Loucy (cell line): ENCODE measurements at regions not wholly inside any gene's neighbourhood (a gene's known extent, or its start where the extent isn't known, plus 50 kb on each side); places are given as distances from the start of the nearest gene placed in this dataset.

Experiments
- H2AFZ ChIP-seq: fragments of 200-600 bp; sonication (generic); 2 replicates; pipeline ENCODE4 v1.6.0; 2016; ENCODE audit warnings: antibody characterized with exemption, mild to moderate bottlenecking, low read length, moderate library complexity
- H3F3A ChIP-seq: fragments of 200-600 bp; 2 replicates; pipeline ENCODE4 v1.6.0; 2016; ENCODE audit warnings: antibody characterized with exemption, low read depth, mild to moderate bottlenecking
- H3K27me3 ChIP-seq: fragments of 200-600 bp; sonication (generic); 2 replicates; pipeline ENCODE4 v1.6.1; 2014; ENCODE audit warnings: low read length, mild to moderate bottlenecking; ENCODE audit not compliant: insufficient read depth, poor library complexity, severe bottlenecking
- H3K36me3 ChIP-seq: fragments of 200-600 bp; sonication (generic); 2 replicates; pipeline ENCODE4 v1.6.1; 2016; ENCODE audit warnings: low read length; ENCODE audit not compliant: insufficient read depth
- H3K4me1 ChIP-seq: fragments of 200-600 bp; sonication (generic); 2 replicates; pipeline ENCODE4 v1.5.1; 2014; ENCODE audit warnings: low read length, mild to moderate bottlenecking; ENCODE audit not compliant: insufficient read depth, poor library complexity, severe bottlenecking
- H3K4me2 ChIP-seq: fragments of 200-600 bp; sonication (generic); 2 replicates; pipeline ENCODE4 v1.6.0; 2014; ENCODE audit warnings: antibody characterized with exemption, low read length, low read depth, mild to moderate bottlenecking; ENCODE audit not compliant: poor library complexity, severe bottlenecking
- H3K4me3 ChIP-seq: fragments of 200-600 bp; sonication (generic); 2 replicates; pipeline ENCODE4 v1.5.1; 2014; ENCODE audit warnings: low read length, mild to moderate bottlenecking, mixed read lengths; ENCODE audit not compliant: poor library complexity, severe bottlenecking
- H3K79me2 ChIP-seq: fragments of 200-600 bp; sonication (generic); 2 replicates; pipeline ENCODE4 v1.6.1; 2014; ENCODE audit warnings: low read length; ENCODE audit not compliant: insufficient read depth
- H3K9ac ChIP-seq: fragments of 200-600 bp; sonication (generic); 2 replicates; pipeline ENCODE4 v1.6.0; 2014; ENCODE audit warnings: mild to moderate bottlenecking, low read depth, low read length, moderate library complexity; ENCODE audit not compliant: poor library complexity, severe bottlenecking
- H3K9me2 ChIP-seq: fragments of 200-600 bp; sonication (generic); replicated peaks from 2 replicates; pipeline ENCODE4 v1.6.1; 2016; ENCODE audit warnings: low read depth, low read length, mixed read lengths
- H3K9me3 ChIP-seq: fragments of 200-600 bp; sonication (generic); 2 replicates; pipeline ENCODE4 v1.6.1; 2014; ENCODE audit warnings: mild to moderate bottlenecking, antibody characterized with exemption, low read length, low read depth; ENCODE audit not compliant: insufficient read depth
- H4K20me1 ChIP-seq: fragments of 200-600 bp; sonication (generic); 2 replicates; pipeline ENCODE4 v1.6.0; 2014; ENCODE audit warnings: antibody characterized with exemption, low read length, mild to moderate bottlenecking; ENCODE audit not compliant: insufficient read depth, poor library complexity, severe bottlenecking
- EZH2phosphoT487 ChIP-seq: fragments of 200-600 bp; IDR thresholded peaks from 2 replicates; pipeline ENCODE4 v1.6.1; 2018; ENCODE audit warnings: antibody characterized with exemption, mild to moderate bottlenecking, moderate library complexity, borderline replicate concordance
- TF ChIP-seq, protein P1 (sequence below): fragments of 200-600 bp; sonication (generic); conservative IDR thresholded peaks from 2 replicates; pipeline ENCODE4 v1.5.1; 2014; ENCODE audit warnings: mild to moderate bottlenecking, antibody characterized with exemption, low read length

DNA sequence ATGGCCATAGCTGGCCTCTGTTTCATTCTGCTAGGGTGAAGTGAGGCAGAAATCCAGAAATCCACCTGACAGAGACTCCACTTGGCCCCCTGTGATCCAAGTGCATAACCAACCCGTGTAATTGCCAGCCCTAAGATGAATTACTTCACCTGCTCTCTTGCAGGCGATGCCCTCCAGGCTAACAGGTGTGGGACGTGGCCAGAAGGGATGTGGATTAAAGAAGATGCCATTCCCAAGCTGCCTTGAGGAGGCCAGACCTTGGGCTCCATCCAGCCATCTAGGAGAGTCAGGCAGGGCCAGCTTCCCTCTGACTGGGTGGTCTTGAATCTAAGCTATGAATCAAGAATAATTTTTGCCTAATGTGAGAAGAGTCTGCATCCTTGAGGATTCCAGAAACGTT is 154.5 kb upstream of the BNIP2 start:
- TF ChIP-seq, protein P1, sequence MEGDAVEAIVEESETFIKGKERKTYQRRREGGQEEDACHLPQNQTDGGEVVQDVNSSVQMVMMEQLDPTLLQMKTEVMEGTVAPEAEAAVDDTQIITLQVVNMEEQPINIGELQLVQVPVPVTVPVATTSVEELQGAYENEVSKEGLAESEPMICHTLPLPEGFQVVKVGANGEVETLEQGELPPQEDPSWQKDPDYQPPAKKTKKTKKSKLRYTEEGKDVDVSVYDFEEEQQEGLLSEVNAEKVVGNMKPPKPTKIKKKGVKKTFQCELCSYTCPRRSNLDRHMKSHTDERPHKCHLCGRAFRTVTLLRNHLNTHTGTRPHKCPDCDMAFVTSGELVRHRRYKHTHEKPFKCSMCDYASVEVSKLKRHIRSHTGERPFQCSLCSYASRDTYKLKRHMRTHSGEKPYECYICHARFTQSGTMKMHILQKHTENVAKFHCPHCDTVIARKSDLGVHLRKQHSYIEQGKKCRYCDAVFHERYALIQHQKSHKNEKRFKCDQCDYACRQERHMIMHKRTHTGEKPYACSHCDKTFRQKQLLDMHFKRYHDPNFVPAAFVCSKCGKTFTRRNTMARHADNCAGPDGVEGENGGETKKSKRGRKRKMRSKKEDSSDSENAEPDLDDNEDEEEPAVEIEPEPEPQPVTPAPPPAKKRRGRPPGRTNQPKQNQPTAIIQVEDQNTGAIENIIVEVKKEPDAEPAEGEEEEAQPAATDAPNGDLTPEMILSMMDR, result no peak
- TF ChIP-seq EZH2phosphoT487, result no peak
- Histone ChIP-seq H3F3A (no peaks in the 10 kb centered on the region), H3K4me3 (no peak overlapping the region), H3K36me3 (no peaks in the 10 kb centered on the region), H3K9me3 (no peaks in the 10 kb centered on the region), H3K9me2 (no peaks in the 10 kb centered on the region), H3K27me3 (no peaks in the 10 kb centered on the region), H3K4me2 (no peak overlapping the region), H3K79me2 (no peaks in the 10 kb centered on the region), H2AFZ (no peak overlapping the region), H3K4me1 (peaks cover 6% of the 10 kb centered on the region), H4K20me1 (no peaks in the 10 kb centered on the region), H3K9ac (no peak overlapping the region)

DNA sequence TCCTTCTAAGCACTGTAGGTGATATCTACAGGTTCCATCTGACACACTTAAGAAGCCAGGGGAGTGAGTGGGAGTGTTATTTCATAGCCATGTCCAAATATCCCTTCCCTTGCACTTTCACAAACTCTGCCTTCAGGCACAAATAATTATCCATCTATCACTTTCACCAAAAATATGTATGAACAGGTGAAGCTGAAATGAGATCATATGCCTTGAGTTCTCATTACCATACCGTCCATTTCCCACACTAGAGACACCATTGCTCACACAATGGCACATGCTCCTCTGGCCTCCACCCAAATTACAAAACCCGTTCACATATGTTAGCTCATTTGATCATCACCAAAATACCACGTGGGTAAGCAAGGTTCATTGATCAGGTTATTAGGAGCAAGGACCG is 151.9 kb upstream of the BNIP2 start:
- H3K36me3 ChIP-seq, result no peaks in the 10 kb centered on the region
- no peaks in the 10 kb centered on the region for H4K20me1 ChIP-seq
- TF ChIP-seq, protein P1, result no peak
- TF ChIP-seq EZH2phosphoT487, result no peak
- no peak overlapping the region for H3K9ac ChIP-seq
- H3K4me3 ChIP-seq, result no peak overlapping the region
- no peaks in the 10 kb centered on the region for H3K79me2 ChIP-seq
- H3K27me3 ChIP-seq, result no peaks in the 10 kb centered on the region
- no peak overlapping the region for H2AFZ ChIP-seq
- peaks cover 11% of the 10 kb centered on the region for H3K4me1 ChIP-seq
- no peak overlapping the region for H3K4me2 ChIP-seq
- no peaks in the 10 kb centered on the region for H3F3A ChIP-seq
- no peaks in the 10 kb centered on the region for H3K9me2 ChIP-seq
- H3K9me3 ChIP-seq, result no peaks in the 10 kb centered on the region

GRCh38 chr15:59839906-59840305 is 150.8 kb upstream of the BNIP2 start:
- Histone ChIP-seq H3K4me1 (peaks cover 11% of the 10 kb centered on the region), H3K4me2 (no peak overlapping the region), H2AFZ (no peak overlapping the region), H3F3A (no peaks in the 10 kb centered on the region), H4K20me1 (no peaks in the 10 kb centered on the region), H3K9me3 (no peaks in the 10 kb centered on the region), H3K27me3 (no peaks in the 10 kb centered on the region), H3K79me2 (no peaks in the 10 kb centered on the region), H3K36me3 (no peaks in the 10 kb centered on the region), H3K9me2 (no peaks in the 10 kb centered on the region), H3K9ac (no peak overlapping the region), H3K4me3 (no peak overlapping the region)
- TF ChIP-seq, protein P1, result no peak
- no peak for TF ChIP-seq EZH2phosphoT487
